KMS-11 (cell line): ENCODE measurements at regions not wholly inside any gene's neighbourhood (a gene's known extent, or its start where the extent isn't known, plus 50 kb on each side); places are given as distances from the start of the nearest gene placed in this dataset.
"Not testable (repeated sequence)": the region's sequence is repeated elsewhere in the genome, so short reads cannot be mapped to it uniquely, and the experiment has no call there.

Experiments
- H2AFZ ChIP-seq: fragments of 200-600 bp; sonication (generic); 2 replicates; pipeline ENCODE4 v1.6.1; 2016; ENCODE audit warnings: antibody characterized with exemption, mixed run types, low read depth
- H3K27ac ChIP-seq: fragments of 200-600 bp; sonication (generic); 2 replicates; pipeline ENCODE4 v1.6.1; 2016; ENCODE audit warnings: mild to moderate bottlenecking, mixed run types
- H3K27me3 ChIP-seq: fragments of 200-600 bp; sonication (generic); 2 replicates; pipeline ENCODE4 v1.6.1; 2017; ENCODE audit warnings: mild to moderate bottlenecking, low read depth, mixed run types, moderate library complexity; ENCODE audit not compliant: insufficient read depth
- H3K36me3 ChIP-seq: fragments of 200-600 bp; sonication (generic); 2 replicates; pipeline ENCODE4 v1.6.1; 2017; ENCODE audit warnings: mild to moderate bottlenecking, mixed run types; ENCODE audit not compliant: insufficient read depth
- H3K4me1 ChIP-seq: fragments of 200-600 bp; sonication (generic); 2 replicates; pipeline ENCODE4 v1.6.1; 2016; ENCODE audit warnings: mild to moderate bottlenecking, low read depth, mixed run types; ENCODE audit not compliant: poor library complexity, severe bottlenecking
- H3K4me2 ChIP-seq: fragments of 200-600 bp; sonication (generic); 2 replicates; pipeline ENCODE4 v1.7.0; 2016; ENCODE audit warnings: mild to moderate bottlenecking, mixed run types
- H3K4me3 ChIP-seq: fragments of 200-600 bp; sonication (generic); IDR thresholded peaks from 2 replicates; pipeline ENCODE4 v1.6.1; 2017; ENCODE audit warnings: low read depth, low read length, mixed read lengths; ENCODE audit not compliant: insufficient read depth
- H3K79me2 ChIP-seq: fragments of 200-600 bp; sonication (generic); 2 replicates; pipeline ENCODE4 v1.6.1; 2016; ENCODE audit warnings: low read depth, mixed run types; ENCODE audit not compliant: insufficient read depth
- H3K9ac ChIP-seq: fragments of 200-600 bp; sonication (generic); 2 replicates; pipeline ENCODE4 v1.6.1; 2016; ENCODE audit warnings: mild to moderate bottlenecking, mixed run types
- H4K20me1 ChIP-seq: fragments of 200-600 bp; sonication (generic); 2 replicates; pipeline ENCODE4 v1.6.1; 2016; ENCODE audit warnings: mild to moderate bottlenecking, mixed run types; ENCODE audit not compliant: insufficient read depth
- CTCF ChIP-seq: fragments of 200-600 bp; sonication (generic); conservative IDR thresholded peaks from 2 replicates; pipeline ENCODE4 v1.6.1; 2017; ENCODE audit warnings: low read depth, mild to moderate bottlenecking, antibody characterized with exemption, low read length, moderate library complexity, mixed read lengths

DNA sequence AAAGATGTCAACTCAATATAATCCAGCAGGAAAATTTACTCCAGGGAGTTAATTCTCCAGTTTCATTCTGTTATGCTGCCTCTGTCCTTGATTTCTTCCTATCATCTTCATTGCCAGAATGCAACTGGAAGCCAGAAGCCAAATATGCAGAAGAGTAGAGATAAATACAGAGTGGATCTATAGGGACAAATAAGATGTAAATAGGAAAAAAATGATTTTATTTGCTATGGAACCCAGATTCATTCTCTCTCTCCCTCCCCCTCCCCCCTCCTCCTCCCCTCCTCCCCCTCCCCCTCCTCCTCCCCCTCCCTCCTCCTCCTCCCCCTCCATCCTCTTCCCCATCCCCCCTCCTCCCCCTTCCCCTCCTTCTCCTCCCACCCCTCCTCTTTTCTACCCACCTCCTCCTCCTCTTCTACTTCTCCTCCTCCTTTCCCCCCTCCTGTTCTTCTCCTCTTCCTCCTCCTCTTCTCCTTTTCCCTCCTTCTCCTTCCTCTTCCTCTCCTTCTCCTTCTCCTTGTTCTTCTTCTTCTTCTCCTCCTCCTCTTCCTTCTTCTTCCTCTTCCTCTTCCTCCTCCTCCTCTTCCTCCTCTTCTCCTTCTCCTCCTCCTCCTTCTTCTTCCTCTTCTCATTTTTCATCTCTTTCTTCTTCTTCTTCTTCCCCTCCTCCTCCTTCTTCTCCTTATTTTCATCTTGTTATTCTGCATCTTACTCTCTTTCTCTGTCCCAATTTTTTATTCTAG is 306.4 kb downstream of the NUF2 start:
- Histone ChIP-seq H3K4me1 (no peaks in the 10 kb centered on the region), H3K79me2 (no peaks in the 10 kb centered on the region), H3K27ac (no peak overlapping the region), H4K20me1 (no peaks in the 10 kb centered on the region), H3K9ac (no peak overlapping the region), H3K4me2 (no peak overlapping the region), H3K36me3 (no peaks in the 10 kb centered on the region), H3K27me3 (no peaks in the 10 kb centered on the region), H3K4me3 (no peak overlapping the region), H2AFZ (no peak overlapping the region)
- TF ChIP-seq CTCF, result no peak

- no peak overlapping the region for H3K4me2 ChIP-seq
- no peaks in the 10 kb centered on the region for H3K4me1 ChIP-seq
- H3K27me3 ChIP-seq, result no peaks in the 10 kb centered on the region
- H3K27ac ChIP-seq, result no peak overlapping the region
- H4K20me1 ChIP-seq, result no peaks in the 10 kb centered on the region
- H3K36me3 ChIP-seq, result no peaks in the 10 kb centered on the region
- no peak overlapping the region for H3K4me3 ChIP-seq
- no peak for TF ChIP-seq CTCF
- no peak overlapping the region for H3K9ac ChIP-seq
- H2AFZ ChIP-seq, result no peak overlapping the region
- H3K79me2 ChIP-seq, result no peaks in the 10 kb centered on the region
Measured at GRCh38 chr1:163632269-163632668, 310.5 kb downstream of the NUF2 start.

DNA sequence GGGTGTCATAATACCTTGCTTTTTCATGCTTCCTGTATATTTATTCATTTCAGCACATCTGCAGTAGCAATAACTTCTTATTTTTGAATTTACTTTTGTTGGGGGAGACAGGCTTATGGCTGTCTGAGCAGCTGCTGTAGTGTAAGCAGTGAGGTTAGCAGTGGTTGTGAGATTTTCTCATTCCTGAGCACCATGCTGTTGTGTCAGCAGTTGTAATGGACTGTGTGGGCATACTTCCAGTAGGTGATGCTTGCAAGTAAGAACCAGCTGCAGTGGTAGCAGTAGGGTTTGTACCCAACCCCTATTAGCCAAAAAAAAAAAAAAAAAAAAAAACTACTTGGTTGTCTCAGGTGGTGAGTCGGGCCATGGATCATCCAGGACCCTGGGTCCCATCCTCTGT is 311.6 kb downstream of the NUF2 start:
- no peak for TF ChIP-seq CTCF
- Histone ChIP-seq H3K27ac (no peak overlapping the region), H3K27me3 (no peaks in the 10 kb centered on the region), H2AFZ (no peak overlapping the region), H3K4me3 (no peak overlapping the region), H3K79me2 (no peaks in the 10 kb centered on the region), H3K9ac (no peak overlapping the region), H3K36me3 (no peaks in the 10 kb centered on the region), H3K4me1 (no peaks in the 10 kb centered on the region), H4K20me1 (no peaks in the 10 kb centered on the region), H3K4me2 (no peak overlapping the region)

GRCh38 chr1:163645676-163646075 is 323.9 kb downstream of the NUF2 start:
- H3K4me1 ChIP-seq, H2AFZ ChIP-seq, H3K79me2 ChIP-seq, H4K20me1 ChIP-seq, H3K9ac ChIP-seq, H3K4me3 ChIP-seq, H3K4me2 ChIP-seq, H3K27ac ChIP-seq, H3K36me3 ChIP-seq, H3K27me3 ChIP-seq: not testable (repeated sequence)

DNA sequence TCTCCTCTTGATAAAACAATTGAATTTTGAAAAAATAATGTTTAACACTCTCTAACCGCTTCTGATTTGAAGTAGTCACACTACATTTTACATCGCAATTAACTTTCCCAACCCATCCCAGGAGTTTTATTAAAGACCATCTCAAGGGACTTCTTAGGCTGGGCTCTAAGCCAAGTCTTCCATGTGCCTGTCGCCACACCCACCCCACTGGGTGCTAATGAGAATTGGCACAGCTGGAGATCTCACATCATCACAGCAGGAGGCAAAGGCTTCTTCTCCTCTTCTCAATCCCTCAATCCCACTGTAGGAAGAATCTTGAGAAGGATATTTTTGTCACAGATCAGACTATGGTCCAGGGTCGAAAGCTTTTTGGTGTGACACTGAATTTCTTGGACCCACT is 328.9 kb downstream of the NUF2 start:
- H3K4me1 ChIP-seq, result no peaks in the 10 kb centered on the region
- H3K4me2 ChIP-seq, result no peak overlapping the region
- no peak for TF ChIP-seq CTCF
- H3K27me3 ChIP-seq, result no peaks in the 10 kb centered on the region
- no peak overlapping the region for H2AFZ ChIP-seq
- no peaks in the 10 kb centered on the region for H3K79me2 ChIP-seq
- no peak overlapping the region for H3K9ac ChIP-seq
- H3K4me3 ChIP-seq, result no peak overlapping the region
- H3K36me3 ChIP-seq, result no peaks in the 10 kb centered on the region
- H4K20me1 ChIP-seq, result no peaks in the 10 kb centered on the region
- H3K27ac ChIP-seq, result no peak overlapping the region
